Smooth muscle cell of the brain vasculature (primary cell): ENCODE measurements at regions not wholly inside any gene's neighbourhood (a gene's known extent, or its start where the extent isn't known, plus 50 kb on each side); places are given as distances from the start of the nearest gene placed in this dataset.

ENCODE experiments used
- DNase-seq: peaks from one replicate; pipeline ENCODE4 v3.0.0-alpha.2; 2012; ENCODE audit warnings: low read depth, low spot score

GRCh38 chr1:55988963-55989452 is 590.4 kb downstream of the PLPP3 start:
- DNase-seq: no peak

DNA sequence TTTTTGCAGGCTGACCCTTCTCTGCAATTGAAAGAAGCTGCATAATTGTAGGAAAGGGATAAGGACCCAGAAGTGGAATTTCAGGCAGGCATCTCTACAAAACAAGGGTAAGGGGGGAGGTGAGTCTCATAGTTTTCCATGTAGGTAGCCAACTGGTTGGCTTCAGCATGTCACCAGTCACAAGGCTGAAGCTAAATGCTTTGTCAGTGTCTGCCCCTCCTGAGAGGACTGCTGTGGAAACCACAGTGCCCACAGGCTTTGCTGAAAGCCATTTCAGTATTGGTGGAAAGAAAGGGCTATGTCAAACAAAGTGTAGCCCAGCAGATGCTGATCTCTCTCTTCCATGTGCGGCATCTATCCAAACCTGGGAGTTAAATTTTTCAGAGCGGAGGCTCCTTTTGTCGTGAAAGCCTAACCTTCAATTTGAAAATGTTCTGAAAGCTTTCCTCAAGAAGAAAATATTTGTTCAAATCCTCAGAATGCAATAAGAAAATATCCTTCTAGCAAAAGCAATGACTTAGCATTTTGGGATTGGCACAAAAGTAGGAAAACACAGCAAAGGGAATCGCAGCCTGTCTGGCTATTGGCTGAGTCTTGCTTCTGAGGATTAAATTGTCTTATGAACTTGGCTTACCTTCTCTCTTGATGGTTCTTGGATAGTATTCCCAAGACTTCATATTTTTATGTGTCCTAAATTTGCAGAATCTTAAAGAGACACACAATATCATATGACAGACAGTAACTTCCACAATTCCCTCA is 591.7 kb downstream of the PLPP3 start:
- no peak for DNase-seq

DNA sequence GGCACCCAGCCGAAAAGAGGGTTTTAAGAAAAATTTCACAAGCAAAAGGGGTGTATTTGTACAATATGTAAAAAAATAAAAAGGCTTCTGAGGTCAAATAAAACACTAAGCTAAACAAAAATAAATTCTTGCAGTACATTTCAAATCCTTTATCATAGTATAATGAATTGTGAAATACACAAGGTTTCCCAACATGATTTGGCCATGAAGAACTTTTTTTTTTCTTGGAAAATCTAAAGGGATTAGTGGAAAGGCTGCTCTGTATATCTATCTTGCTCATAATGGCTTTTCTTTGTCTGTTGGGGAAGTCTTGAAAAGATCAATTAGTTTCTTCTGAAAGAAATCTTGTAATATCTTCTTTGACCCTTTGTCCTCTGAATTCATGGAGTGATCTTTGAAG is 593.4 kb downstream of the PLPP3 start:
- no peak for DNase-seq

DNA sequence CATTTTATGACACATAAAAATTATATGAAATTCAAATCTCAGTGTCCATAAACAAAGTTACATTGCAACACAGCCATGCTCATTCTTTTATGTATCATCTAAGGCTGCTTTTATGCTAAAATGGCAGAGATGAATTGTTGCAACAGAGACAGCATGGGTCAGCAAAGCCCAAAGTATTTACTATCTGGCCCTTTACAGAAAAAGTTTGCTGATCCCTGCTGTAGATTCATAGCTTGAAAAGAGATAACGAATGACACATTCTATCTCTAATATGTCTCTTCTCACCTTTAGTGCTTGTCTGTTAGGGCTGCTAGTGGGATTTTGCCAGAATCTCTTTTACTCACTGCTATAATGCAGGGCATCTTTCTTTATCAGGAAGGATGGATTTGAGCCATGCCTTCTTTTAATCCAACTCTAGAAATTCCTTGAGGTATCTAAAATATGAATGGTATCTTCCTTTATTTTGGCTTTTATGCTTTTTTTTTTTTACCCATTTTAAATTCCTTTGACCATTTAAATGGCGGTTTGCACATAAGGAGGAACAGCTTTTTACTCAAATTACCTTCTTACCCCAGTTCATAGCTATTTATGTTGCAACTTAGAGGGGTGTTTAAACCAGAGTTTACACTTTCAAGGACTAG is 598.2 kb downstream of the PLPP3 start:
- no peak for DNase-seq

DNA sequence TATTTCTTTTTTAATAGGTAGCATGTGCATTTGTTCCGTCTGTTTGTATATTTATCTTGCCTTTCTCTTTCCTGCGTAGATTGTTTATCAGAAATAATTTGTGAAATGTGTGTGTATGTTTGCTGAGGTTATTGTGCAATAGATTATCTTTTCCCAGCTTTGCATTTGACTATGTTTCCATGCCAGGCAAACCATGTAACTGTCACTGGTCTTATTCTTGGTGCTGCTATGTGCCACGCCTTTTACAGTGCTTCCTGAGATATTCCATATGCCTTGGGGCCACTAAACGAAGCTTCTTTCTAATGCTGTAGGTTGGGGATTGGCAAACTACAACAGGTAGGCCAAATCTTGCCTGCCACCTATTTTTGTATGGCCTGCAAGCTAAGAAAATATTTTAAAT is 598.8 kb downstream of the PLPP3 start:
- DNase-seq: no peak

DNA sequence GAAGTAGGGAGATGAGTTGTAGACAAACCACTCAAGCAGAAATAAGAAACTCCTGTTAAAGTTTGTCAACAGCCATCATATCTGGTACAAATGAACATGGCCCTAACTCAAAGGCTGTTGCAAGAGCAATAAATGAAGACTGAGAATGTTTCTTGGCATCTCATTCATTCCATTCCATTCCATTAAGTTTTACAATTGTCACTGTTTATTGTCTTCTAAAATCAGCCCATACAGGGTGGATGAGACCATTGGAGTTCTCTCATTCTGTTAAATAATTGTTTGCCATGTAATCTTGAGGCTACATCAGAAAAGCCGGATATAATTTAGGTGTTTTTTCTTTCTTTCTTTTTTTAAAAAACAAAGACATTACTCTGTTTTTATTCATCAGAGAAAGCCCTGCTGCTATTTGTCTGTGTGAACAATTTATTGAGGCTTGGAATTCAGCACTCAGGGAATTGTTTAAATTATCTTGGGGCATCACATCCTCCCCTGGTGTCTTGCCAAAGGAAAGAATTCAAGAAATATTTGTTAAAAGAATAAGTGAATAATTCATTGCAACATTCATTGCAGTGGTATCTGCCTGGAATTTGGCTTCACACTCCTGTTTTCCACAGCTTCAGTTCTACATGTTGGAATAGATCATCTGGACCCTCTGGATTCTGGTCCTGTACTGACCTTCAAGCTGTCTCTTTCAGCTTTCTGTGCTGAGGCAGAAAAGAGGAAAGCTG is 604.5 kb downstream of the PLPP3 start:
- no peak for DNase-seq

DNA sequence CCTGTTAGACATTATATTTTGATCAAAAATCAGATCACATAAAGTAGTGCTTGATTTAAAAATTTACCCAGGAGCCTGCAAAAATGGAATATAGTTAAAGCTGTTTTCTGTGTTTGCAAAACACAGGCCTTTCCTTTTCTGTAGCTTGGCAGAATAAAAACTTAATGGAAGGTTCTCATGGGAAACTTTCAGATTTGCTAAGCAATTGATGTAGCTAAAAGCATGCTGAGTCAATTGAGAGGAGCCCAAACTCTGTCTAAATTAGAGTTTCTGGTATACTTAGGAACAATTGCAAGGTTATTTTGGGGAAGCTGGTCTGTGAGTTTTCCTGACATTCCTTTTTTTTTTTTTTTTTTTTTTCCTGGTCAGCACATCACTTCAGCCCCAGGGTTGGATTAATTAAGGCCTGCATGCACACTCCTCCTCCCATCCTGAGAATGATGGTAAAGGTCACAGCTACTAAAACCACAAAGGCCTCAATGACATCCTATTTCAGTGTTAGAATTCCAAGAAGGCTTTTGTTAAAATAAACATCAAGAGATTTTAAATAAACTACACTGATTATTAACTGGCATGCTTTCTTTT is 608.7 kb downstream of the PLPP3 start:
- DNase-seq: no peak

DNA sequence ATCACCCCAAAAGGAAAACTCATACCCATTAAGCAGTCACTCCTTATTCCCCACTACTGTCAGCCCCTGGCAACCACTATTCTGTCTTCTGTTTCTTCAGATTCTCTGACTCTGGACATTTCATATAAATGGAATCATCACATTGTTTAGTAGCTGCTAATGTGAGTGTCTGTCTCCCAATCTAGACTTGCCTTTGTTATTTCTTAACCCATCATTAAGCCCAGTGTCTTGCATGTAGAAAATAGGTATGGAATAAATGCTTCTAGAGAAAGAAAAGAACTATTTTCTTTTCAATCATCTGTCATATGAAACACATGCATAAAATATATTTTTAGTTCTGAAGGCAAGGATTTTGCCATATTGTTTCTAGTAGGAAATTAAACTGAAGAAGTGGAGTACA is 610.0 kb downstream of the PLPP3 start:
- DNase-seq: no peak

- DNase-seq: no peak
These were observed 610.7 kb downstream of the PLPP3 start for GRCh38 chr1:55968661-55969060.

GRCh38 chr1:55965981-55966461 is 613.3 kb downstream of the PLPP3 start:
- DNase-seq: no peak

DNA sequence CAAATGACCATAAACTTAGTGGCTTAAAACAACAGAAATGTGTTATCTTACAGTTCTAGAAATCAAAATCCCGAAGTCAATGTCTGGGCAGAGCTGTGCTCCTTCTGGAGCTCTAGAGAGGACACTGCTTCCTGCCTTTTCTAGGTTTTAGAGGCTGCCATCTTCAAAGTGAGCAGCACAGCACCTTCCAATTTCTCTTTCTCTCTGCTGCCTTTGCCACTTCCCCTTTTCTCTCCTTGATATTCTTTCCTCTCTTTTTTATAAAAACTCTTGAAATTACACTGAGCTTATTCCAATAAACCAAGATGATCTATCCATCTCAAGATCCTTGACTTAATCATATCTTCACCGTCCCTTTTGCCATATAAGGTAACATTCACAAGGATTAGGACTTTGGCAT is 616.9 kb downstream of the PLPP3 start:
- no peak for DNase-seq

DNA sequence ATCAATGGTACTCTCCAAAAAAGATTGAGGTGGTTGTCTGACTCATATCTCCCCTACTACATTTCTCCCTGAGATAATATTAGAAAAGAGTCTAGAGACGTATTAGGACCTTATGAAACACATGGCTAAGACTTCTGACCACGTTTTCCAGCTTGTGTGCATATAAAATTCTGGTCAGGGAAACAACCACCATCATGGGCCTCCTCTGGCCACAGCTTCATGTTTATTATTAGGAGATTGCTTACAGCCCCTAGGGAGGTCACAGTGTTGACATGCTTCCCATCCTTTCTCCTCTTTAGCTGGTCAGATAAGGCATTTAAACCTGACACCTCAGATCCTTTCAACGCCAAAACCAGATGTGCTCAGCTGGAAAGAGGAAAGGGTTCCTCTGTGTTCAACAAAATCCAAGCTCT is 620.2 kb downstream of the PLPP3 start:
- no peak for DNase-seq

GRCh38 chr1:55958498-55958897 is 620.9 kb downstream of the PLPP3 start:
- no peak for DNase-seq

DNA sequence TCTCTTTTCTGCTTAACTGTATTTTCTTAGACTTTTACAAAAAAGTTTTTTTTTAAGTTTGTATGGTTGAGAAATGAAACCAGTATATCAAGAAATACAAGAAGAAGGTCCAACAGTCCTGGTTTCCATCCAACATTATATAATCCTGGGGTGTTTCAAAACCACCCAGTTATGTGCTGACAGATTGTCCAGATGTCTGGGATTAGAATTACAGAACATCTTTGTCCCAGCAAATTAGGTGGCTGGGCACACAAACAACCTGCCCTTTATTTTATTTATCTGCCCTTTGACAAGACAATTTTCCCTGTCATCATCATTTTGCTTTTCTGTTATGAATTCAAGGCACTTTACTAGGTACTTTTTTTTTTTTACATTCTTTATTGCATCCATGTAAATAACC is 622.1 kb downstream of the PLPP3 start:
- DNase-seq: no peak

DNA sequence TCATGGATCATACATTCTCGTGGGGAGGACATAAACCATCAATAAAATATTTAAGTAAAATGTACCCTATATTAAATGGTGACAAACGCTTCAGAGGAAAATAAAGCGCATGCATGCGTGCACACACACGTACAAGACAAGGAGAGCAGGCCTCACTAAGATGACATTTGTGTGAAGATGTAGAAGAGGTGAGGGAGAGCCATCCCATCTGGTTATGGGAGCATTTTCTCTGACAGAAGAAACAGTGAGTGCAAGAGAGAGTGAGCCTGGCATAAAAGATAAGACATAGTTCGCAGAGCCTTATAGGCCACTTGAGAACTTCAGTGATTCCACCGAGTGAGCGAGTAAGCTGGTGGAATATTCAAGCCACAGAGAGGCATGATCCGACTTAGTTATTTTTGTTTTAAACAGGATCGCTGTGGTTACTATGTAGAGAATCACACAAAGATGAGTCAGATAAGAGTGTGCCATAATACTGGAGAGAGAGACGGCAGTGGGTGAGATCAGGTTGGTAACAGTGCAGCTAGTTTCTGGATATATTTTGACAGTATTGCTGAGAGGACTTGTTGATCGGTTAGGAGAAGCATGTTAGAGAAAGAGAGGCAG is 624.2 kb downstream of the PLPP3 start:
- DNase-seq: no peak

GRCh38 chr1:55951291-55951690 is 628.1 kb downstream of the PLPP3 start:
- DNase-seq: no peak

GRCh38 chr1:55947446-55947845 is 631.9 kb downstream of the PLPP3 start:
- no peak for DNase-seq

GRCh38 chr1:55943721-55944435 is 635.5 kb downstream of the PLPP3 start:
- DNase-seq: no peak

DNA sequence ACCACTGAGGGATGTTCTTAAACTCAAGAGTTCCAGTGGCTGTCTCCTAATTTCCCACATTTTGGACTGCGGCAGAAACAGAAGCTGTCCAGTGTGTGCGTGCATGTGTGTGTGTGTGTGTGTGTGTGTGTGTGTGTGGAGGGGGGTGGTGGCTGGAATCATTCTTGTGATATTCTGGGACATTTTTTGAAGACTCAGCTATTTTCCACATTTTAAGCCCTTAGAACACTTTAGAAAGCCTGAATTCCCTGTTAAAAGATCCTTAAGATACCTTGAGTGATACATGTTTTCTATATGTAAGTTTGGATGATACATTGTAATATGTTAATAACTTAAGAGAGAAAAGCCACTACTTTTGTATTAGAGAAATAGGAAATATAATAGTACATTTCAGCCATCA is 636.4 kb downstream of the PLPP3 start:
- DNase-seq: no peak

- no peak for DNase-seq
These were observed 639.5 kb downstream of the PLPP3 start for GRCh38 chr1:55939866-55940265.

GRCh38 chr1:55938861-55939260 is 640.5 kb downstream of the PLPP3 start:
- no peak for DNase-seq
